Activated CD4-positive, alpha-beta T cell treated with anti-CD3 and anti-CD28 coated beads for 36 hours (primary cell): ENCODE measurements at regions not wholly inside any gene's neighbourhood (a gene's known extent, or its start where the extent isn't known, plus 50 kb on each side); places are given as distances from the start of the nearest gene placed in this dataset.

ENCODE experiments used
- ATAC-seq: fragments of 200-7000 bp; cut with Tn5 transposase; one replicate; pipeline ENCODE4 v1.10.0; 2021; ENCODE audit warnings: mild to moderate bottlenecking, moderate library complexity
- CTCF ChIA-PET: fragments of 350-600 bp; sonication (Branson Sonifier 250); formaldehyde crosslinking; loops from one replicate; lab custom pipeline; 2021; ENCODE audit warnings: antibody characterized with exemption; lab: Charles Lee
- POLR2A ChIA-PET: fragments of 350-600 bp; sonication (Branson Sonifier 250); formaldehyde crosslinking; loops from one replicate; lab custom pipeline; 2021; ENCODE audit warnings: antibody characterized with exemption, inconsistent platforms; lab: Charles Lee
- DNase-seq: peaks from one replicate; pipeline ENCODE4 v3.0.0-alpha.2; 2020
- H3K27ac Mint-ChIP-seq: one replicate; pipeline ENCODE4 v1.8.0; 2021; ENCODE audit warnings: mixed read lengths
- H3K27me3 Mint-ChIP-seq: one replicate; pipeline ENCODE4 v1.8.0; 2021; ENCODE audit warnings: mixed read lengths
- H3K36me3 Mint-ChIP-seq: one replicate; pipeline ENCODE4 v1.8.0; 2021; ENCODE audit warnings: low read depth, mixed read lengths
- H3K4me1 Mint-ChIP-seq: one replicate; pipeline ENCODE4 v1.8.0; 2021; ENCODE audit warnings: mixed read lengths
- H3K4me3 Mint-ChIP-seq: one replicate; pipeline ENCODE4 v1.8.0; 2021; ENCODE audit warnings: mild to moderate bottlenecking, moderate library complexity, mixed read lengths
- H3K9me3 Mint-ChIP-seq: one replicate; pipeline ENCODE4 v1.8.0; 2021; ENCODE audit warnings: low read depth, mixed read lengths
- intact Hi-C, 2 experiments: fragments of 100-400 bp; cut with DNase I in 1 of 2; cut with micrococcal nuclease in 1 of 2; formaldehyde crosslinking; loops; one replicate each; pipeline versions ENCODE4 v1.14.2 to v1.15.1; 2022 to 2024; cut with DNase I, micrococcal nuclease

DNA sequence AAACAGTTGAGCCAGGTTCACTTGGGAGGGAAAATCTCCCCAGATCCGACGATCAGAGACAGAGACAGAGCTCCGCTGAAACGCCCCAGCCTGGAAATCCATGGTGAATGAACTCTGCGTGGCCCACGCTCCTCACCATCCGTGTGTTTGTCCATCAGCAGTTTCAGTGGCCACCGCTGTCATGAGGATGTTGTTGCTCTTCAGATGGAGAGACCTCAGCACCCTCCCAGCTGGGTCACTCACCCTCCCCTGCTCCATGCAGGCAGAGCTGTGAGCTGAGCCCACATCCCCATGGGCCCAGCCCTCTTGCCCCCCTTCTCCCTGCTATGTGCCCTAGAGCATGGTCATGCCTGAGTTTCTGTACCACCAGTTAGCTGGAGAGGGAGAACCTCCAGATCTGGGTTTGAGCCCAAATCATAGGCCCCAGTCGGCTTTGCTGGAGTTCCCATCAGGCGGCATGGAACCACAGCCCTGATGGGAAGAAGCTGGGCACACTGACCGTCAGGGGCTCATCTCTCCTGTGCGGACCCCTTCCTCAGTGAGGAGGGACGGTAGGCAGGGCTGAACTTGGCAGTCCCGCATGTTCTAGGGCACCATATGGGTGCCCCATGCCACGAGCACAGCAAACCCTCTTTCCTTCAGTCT lies 154.4 kb upstream of the COL5A1 start:
- no peaks in the 10 kb centered on the region for H3K36me3 Mint-ChIP-seq
- H3K27me3 Mint-ChIP-seq: no peaks in the 10 kb centered on the region
- no peaks in the 10 kb centered on the region for H3K9me3 Mint-ChIP-seq
- DNase-seq: no peak
- POLR2A ChIA-PET: no interaction called here
- no peak overlapping the region for H3K4me3 Mint-ChIP-seq
- H3K4me1 Mint-ChIP-seq: no peaks in the 10 kb centered on the region
- CTCF ChIA-PET: no interaction called here
- no peak for ATAC-seq
- intact Hi-C loops: no loop called here
- H3K27ac Mint-ChIP-seq: no peak overlapping the region

DNA sequence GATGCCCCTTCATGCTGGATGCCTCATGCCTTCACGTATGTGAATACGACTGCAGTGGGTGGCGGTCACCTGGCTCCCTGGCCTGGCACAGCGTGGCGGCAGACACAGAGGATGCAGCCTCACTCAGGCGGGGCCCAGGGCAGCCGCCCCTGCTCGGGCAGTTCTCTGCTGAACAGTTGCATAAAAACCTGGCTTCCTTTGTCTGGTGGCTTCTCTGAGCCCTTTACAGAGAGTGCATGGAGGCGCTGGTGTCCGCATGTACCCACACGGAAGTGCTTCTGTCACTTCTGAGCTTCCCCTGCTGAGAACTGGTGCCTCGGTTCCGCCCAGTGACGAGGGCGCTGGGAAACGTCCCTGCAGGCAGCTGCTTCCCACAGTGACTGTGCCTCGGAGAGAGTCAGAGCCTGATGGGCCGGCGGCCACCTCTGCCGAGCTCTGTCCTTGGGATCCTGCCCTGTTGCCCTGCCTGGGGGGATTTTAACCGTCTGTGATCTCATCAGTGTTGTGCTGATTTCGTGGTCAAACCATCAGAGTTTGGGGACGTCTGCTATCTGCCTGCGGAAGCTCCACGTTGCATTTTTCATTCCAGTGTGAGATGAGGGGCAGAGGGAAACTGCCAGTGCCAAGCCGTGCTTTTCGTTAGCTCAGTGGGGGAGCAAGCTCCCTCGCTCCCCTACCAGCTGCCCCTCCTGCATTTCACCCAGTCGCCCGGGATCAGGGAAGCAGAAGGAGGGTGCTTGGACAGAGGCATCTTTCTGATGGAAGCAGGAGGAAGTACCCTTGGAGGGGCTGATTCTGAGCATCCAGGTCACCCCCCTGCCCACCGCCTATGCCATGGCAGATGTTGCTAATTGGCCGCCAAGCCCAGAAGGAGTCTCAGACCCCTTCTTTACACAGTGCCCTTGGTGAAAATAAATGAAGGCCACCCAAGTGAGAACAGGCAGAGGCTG lies 153.0 kb upstream of the COL5A1 start:
- DNase-seq: no peak
- CTCF ChIA-PET: no interaction called here
- POLR2A ChIA-PET: no interaction called here
- H3K4me3 Mint-ChIP-seq: no peak overlapping the region
- H3K27me3 Mint-ChIP-seq: peaks cover 4% of the 10 kb centered on the region
- ATAC-seq: no peak
- no peaks in the 10 kb centered on the region for H3K4me1 Mint-ChIP-seq
- intact Hi-C loops: no loop called here
- H3K9me3 Mint-ChIP-seq: no peaks in the 10 kb centered on the region
- no peak overlapping the region for H3K27ac Mint-ChIP-seq
- no peaks in the 10 kb centered on the region for H3K36me3 Mint-ChIP-seq

DNA sequence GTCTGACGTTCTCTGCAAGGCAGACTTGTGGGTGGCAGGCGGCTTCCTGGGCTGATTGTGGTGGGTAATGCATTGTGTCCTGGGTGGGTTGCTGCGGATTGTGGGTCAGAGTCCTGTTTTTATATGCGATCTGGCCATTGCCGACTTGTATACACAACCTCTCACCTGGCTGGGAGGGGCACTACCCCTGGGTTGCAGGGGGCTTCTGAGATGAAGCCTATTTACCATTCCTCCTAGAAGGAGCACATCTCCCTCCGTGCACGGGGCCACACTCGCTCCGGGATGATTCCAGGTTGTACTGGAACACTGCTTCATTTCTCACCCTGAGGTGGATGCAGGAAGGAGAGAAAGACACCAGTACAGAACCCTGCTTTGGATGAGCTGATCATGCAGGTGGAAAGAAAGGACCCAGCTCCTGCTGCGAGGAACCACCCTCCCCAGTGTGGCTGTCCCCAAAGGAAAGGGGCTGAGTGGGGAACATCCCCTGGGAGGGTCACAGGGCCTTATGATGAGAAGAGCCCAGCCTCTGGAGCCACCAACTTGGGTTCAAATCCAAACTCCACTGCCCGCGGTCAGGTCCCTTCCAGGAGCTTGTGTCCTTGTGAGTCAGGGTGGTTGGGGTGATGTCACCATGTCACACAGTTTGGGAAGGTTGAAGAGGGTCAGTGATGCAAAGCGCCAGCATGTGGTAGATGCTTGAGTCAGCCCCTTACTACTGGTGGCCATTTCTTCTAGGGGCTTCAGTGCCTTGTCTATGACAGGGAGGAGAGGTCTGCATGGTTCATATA lies 151.8 kb upstream of the COL5A1 start:
- CTCF ChIA-PET: no interaction called here
- no peaks in the 10 kb centered on the region for H3K36me3 Mint-ChIP-seq
- no peaks in the 10 kb centered on the region for H3K9me3 Mint-ChIP-seq
- H3K27me3 Mint-ChIP-seq: peaks cover 4% of the 10 kb centered on the region
- POLR2A ChIA-PET: no interaction called here
- DNase-seq (no peak), ATAC-seq (no peak)
- H3K4me1 Mint-ChIP-seq: no peaks in the 10 kb centered on the region
- no peak overlapping the region for H3K4me3 Mint-ChIP-seq
- intact Hi-C loops: no loop called here
- H3K27ac Mint-ChIP-seq: no peak overlapping the region

DNA sequence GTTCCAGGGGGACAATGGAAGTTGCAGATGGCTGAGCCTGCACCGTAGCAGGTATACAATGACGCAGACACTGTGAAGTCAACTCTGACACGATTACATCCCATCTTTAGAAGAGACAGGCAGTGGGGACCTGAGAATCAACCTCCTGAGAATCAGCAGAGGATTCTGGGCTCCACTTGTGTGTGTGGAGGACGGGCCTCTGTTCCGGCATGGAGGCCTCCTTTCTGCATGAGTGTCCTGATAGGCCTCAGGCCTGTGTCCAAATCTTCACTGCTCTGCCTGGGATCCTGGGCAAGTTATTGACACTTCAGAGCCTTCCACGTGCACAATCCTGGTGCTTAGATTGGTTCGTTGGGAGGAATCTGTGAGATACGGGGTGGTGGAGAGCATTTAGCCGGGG lies 151.2 kb upstream of the COL5A1 start:
- no peaks in the 10 kb centered on the region for H3K4me1 Mint-ChIP-seq
- intact Hi-C loops: no loop called here
- no peaks in the 10 kb centered on the region for H3K36me3 Mint-ChIP-seq
- peaks cover 4% of the 10 kb centered on the region for H3K27me3 Mint-ChIP-seq
- no peaks in the 10 kb centered on the region for H3K9me3 Mint-ChIP-seq
- ATAC-seq (no peak), DNase-seq (no peak)
- no peak overlapping the region for H3K4me3 Mint-ChIP-seq
- CTCF ChIA-PET: no interaction called here
- POLR2A ChIA-PET: no interaction called here
- H3K27ac Mint-ChIP-seq: no peak overlapping the region

DNA sequence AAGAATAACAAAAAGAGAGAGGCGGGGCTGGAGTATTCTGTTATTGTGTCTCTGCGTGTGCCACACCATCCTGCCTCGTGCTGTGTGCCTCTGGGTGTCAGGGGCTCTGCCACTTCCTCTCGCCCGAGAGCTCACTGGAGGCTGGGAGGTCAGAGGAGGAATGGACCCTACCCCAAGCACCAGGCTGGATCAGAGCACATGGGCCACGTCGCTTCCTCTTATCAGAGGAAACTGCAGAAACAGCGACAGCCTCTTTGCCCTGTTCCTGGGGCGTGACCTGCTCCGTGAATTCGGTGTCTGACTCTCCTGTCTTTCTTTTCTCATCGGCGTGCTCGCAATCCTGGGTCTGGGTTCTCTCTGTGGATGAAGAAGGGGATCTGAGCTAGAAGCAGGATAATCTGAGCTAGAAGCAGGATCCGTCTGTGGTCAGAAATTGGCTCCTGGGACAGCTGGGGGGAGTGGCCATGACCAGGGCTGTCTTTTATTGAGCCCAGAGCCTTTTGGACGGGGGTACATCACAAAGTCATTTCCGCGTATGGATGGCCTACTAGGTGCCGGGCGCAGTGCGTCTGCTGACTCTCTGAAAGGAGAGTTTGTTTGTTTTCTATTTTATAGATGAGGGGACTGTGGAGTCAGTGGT lies 150.3 kb upstream of the COL5A1 start:
- Mint-ChIP-seq H3K9me3 (no peaks in the 10 kb centered on the region), H3K27ac (no peak overlapping the region), H3K36me3 (no peaks in the 10 kb centered on the region), H3K4me3 (no peak overlapping the region), H3K4me1 (no peaks in the 10 kb centered on the region), H3K27me3 (peaks cover 4% of the 10 kb centered on the region)
- ChIA-PET POLR2A (no interaction called here), CTCF (no interaction called here)
- no peak for ATAC-seq
- DNase-seq: no peak
- intact Hi-C loops: no loop called here

DNA sequence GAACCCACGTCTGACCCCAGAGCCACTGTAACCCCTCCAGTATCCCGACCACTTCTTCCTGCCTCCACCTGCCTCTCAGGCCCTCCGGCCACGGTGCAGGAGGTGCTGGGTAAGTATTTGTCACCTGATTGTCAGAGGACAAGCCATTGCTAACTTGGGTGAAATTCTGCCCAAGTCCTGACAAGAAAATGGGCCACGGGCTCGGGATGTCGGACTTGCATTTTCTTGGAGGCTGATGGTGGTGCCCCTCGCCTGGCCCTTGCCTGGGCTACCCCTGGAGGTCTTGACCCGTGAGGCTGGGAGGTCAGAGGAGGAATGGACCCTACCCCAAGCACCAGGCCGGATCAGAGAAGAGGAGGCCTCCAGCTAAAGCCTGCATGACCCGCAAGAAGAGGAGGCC lies 149.7 kb upstream of the COL5A1 start:
- CTCF ChIA-PET: no interaction called here
- no peak for DNase-seq

DNA sequence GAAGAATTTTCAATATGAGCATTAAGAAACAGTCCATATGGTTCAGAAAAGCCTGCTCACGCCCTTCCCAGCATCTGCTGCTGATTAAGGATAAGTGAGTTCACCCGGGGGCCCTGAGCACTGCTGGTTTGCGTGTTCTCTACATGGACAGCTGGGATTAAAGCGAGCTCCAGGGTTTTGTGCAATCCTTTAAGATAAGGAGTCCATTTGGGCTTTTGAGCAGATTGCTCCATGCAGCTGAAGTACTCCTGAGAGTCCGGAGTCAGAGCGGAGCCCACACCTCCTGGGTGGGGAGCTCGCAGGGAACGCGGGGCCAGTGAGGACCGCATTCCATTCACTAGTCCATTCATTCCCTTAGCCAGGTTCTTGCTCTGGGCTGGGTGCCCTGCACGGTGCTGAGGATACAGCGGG lies 149.3 kb upstream of the COL5A1 start:
- Mint-ChIP-seq H3K4me1 (no peaks in the 10 kb centered on the region), H3K36me3 (no peaks in the 10 kb centered on the region), H3K4me3 (no peak overlapping the region), H3K27ac (no peak overlapping the region), H3K27me3 (peaks cover 4% of the 10 kb centered on the region), H3K9me3 (no peaks in the 10 kb centered on the region)
- POLR2A ChIA-PET: no interaction called here
- intact Hi-C loops: no loop called here
- CTCF ChIA-PET: no interaction called here
- ATAC-seq: no peak
- no peak for DNase-seq

More for the DNA sequence above, 149.7 kb upstream of the COL5A1 start:
- no peak overlapping the region for H3K4me3 Mint-ChIP-seq
- H3K4me1 Mint-ChIP-seq: no peaks in the 10 kb centered on the region
- H3K27ac Mint-ChIP-seq: no peak overlapping the region
- peaks cover 4% of the 10 kb centered on the region for H3K27me3 Mint-ChIP-seq
- H3K36me3 Mint-ChIP-seq: no peaks in the 10 kb centered on the region
- intact Hi-C loops: no loop called here
- POLR2A ChIA-PET: no interaction called here
- no peak for ATAC-seq
- H3K9me3 Mint-ChIP-seq: no peaks in the 10 kb centered on the region

DNA sequence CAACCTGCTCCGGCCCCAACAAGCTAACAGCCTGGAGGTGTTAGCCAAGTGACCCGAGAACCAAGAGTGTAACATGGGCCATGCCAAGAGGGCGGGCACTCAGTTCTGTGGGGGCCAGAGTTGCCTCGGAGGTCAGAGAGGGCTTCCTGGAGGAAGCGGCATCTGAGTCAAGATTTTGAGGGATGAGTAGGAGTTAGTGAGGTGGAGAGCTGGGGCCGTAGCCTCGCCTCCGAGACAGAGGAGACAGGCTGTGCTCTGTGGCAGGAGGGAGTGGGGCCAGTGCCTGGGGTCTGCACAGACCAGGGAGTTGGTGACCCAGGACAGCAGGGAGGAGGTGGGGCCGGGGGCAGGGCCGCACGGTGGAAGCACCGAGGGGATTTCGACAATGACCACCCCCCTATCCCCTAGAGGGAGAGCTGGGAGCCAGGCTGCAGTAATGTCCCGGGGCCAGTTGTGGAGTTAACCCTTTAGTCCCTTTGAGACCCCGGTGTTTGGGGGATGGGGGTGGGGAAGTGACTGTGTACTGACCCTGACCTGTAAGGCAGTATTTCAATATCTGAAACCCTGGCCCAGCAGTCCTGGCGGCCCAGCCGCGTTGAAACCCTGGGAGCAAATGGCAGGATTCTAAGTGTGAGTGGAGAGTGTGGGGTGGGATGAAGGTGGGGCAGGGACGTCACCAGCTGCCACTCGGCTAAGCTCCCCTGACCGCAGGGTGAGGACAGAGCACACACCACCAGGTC lies 148.7 kb upstream of the COL5A1 start:
- peaks cover 4% of the 10 kb centered on the region for H3K27me3 Mint-ChIP-seq
- no peak for ATAC-seq
- CTCF ChIA-PET: interaction anchor here (0.6 kb wide), 1 partner anchor 323 kb away, joined by 5 read pairs; no protein-coding TSS in a partner anchor

DNA sequence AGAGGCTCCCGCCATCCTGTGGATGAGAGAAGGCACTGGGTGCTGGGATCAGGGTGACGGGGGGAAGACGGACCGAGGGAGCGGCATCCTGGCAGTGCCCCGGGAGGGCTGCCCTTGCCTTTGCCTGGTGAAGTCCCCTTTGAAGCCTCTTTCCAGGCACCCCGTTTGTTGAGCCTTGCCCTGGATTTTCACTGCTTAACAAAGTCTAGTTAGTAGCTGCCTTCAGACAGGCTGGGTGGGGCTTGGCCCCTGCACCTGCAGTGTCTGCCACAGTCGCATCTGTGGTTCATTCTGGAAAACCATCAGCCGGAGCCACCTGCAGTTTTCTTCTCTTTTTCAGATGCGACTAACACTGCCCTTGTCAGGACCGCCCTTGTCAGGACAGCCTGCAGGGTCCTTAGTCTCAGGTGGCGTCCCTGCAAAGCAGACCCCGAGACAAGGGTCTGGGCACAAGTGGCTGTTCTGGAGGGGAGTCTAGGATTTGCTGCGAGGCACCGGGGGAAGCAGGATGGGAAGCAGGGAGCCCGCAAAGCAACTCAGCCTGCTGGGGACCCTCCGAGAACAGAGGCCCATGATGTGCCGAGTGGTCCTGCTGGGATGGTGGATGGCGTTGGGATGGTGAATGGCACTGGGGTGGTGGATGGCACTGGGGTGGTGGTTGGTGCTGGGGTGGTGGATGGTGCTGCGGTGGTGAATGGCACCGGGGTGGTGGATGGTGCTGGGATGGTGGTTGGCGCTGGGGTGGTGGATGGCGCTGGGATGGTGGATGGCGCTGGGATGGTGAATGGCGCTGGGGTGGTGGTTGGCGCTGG lies 147.9 kb upstream of the COL5A1 start:
- Mint-ChIP-seq H3K36me3 (no peaks in the 10 kb centered on the region), H3K4me3 (no peak overlapping the region), H3K9me3 (no peaks in the 10 kb centered on the region), H3K4me1 (no peaks in the 10 kb centered on the region), H3K27ac (no peak overlapping the region), H3K27me3 (peaks cover 4% of the 10 kb centered on the region)
- POLR2A ChIA-PET: no interaction called here
- DNase-seq (no peak), ATAC-seq (no peak)
- CTCF ChIA-PET: interaction anchor here (0.6 kb wide), 1 partner anchor 324 kb away, joined by 5 read pairs; no protein-coding TSS in a partner anchor
- intact Hi-C loops: no loop called here

More for the DNA sequence above, 148.7 kb upstream of the COL5A1 start:
- H3K9me3 Mint-ChIP-seq: no peaks in the 10 kb centered on the region
- intact Hi-C loops: no loop called here
- H3K4me1 Mint-ChIP-seq: no peaks in the 10 kb centered on the region
- H3K27ac Mint-ChIP-seq: no peak overlapping the region
- no peaks in the 10 kb centered on the region for H3K36me3 Mint-ChIP-seq
- no peak for DNase-seq
- POLR2A ChIA-PET: no interaction called here
- H3K4me3 Mint-ChIP-seq: no peak overlapping the region

DNA sequence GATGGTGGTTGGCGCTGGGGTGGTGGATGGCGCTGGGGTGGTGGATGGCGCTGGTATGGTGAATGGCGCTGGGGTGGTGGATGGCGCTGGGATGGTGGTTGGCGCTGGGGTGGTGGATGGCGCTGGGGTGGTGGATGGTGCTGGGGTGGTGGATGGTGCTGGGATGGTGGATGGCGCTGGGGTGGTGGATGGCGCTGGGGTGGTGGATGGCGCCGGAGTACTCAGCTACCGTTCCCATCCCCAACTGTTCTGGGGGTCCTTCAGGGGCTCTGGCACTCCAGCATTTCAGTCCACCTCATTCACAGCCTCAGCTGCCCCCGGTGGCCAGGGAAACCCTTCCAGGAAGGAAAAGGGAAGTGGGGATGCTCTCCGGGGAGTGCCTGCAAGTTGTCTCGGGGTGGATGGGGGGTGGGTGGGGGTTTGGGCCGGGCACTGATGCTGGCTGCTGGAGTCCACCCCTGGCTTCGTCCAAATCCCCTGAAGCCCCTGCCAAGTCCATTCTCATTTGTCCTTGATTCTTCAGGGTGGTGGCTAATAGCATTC lies 147.3 kb upstream of the COL5A1 start:
- Mint-ChIP-seq H3K27ac (no peak overlapping the region), H3K4me3 (no peak overlapping the region), H3K36me3 (no peaks in the 10 kb centered on the region), H3K27me3 (peaks cover 4% of the 10 kb centered on the region), H3K9me3 (no peaks in the 10 kb centered on the region), H3K4me1 (no peaks in the 10 kb centered on the region)
- intact Hi-C loops: no loop called here
- POLR2A ChIA-PET: no interaction called here
- CTCF ChIA-PET: no interaction called here
- no peak for ATAC-seq
- no peak for DNase-seq
